Posterior vena cava (tissue), 2 donors: ENCODE measurements at regions not wholly inside any gene's neighbourhood (a gene's known extent, or its start where the extent isn't known, plus 50 kb on each side); places are given as distances from the start of the nearest gene placed in this dataset.
"Not testable (repeated sequence)": the region's sequence is repeated elsewhere in the genome, so short reads cannot be mapped to it uniquely, and the experiment has no call there.

Experiments used
- DNase-seq: peaks from one replicate; pipeline ENCODE4 v3.0.0-alpha.2; 2020; ENCODE audit warnings: low spot score
- intact Hi-C, 2 donors: fragments of 100-400 bp; cut with DNase I; formaldehyde crosslinking; loops; one replicate each; pipeline versions ENCODE4 v1.14.1 to v1.14.2; 2022 to 2023
- donor health status: DM: yes; HTN: yes; CAD: no.
- donor health status: DM: yes; HTN: yes; CAD: no.

DNA sequence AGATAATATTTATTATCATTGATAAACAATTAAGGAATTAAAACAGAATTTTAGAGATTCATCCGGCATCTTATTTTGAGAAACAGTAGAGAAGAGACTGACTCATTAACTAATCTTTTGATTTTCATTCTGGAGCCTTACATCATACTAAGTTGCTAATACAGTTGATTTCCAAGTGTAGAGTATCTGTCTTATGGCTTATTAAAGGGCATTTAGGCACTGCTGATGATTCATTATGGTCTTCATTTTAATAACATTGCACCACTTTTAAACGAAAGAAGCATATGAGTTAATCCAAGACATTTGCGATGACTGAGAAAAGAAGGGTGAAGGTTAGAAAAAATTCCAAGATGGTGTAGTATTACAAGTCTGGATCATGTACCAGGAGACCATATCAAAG lies 186.0 kb upstream of the CACNA2D1 start:
- intact Hi-C loops: no loop called here
- no peak for DNase-seq

DNA sequence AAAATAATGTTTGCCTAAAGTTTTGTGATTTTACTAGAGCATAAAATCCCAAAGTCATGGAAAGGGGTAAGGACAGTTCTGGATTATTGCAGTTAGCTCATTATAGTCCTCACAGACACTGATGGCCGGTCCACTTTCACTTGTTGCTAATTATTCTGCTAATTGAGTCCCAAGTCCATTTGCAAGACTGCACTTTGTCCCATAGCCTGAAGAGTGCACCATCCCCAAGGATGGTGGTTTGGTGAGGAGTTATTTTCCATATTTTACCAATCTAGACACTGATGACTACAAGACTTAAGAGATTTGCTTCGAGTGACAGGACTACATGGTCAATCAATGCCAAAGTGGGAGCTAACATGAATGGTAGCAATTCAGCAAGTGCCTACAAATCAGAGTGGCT lies 181.8 kb upstream of the CACNA2D1 start:
- no peak for DNase-seq
- intact Hi-C loops: no loop called here

DNA sequence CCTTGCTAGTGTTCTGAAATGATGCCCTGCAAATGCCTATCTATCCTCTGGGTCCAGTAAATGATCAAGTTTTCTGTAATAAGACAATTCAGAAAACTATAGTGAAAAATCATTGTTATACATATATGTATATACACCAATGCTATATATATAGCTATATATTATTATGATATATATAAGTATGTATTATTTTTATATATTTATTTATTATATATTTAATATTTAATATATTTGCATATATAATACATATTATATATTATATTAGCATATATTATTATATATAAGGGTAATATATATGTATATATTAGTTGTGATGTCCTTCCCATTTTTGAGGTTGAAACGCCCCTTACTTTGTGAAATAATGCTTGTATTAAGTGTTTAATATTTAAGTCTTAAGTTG lies 181.4 kb upstream of the CACNA2D1 start:
- intact Hi-C loops: no loop called here
- DNase-seq: no peak

DNA sequence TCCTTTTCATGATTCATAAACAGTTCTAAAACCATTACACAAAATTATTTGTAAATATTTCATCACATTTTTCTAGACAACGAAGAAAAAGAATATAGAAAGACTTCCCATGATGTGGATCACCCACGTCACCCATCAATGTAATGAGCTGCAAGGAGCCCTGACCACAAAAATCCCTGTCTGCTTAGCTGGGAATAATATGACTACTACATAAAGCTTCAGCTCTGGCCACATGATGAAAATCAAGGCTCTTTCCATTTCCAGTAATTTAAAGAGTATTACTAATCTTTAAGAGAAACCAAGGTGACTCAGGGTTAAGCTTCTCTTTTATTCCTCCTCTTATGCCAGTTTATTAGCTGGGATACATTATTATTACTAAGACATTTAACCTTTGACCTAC lies 180.8 kb upstream of the CACNA2D1 start:
- intact Hi-C loops: no loop called here
- DNase-seq: no peak

DNA sequence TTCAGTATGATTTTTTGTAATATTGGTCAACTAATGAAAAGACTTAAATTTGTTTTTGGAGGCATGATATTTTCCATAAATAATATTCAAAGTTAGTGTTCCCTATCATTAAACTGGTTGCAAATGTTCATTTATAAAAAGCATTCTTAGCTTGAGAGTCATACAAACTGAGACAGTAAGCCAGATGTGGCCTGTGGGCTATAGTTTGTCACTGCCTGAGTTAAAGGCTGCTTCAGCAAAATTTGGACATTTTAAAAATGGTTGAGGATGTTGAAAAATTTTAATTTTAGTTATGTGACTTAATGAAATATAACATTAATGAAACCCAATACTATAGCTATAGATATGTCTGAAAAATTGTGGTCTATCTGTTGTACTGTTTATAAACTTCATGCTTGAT lies 180.2 kb upstream of the CACNA2D1 start:
- intact Hi-C loops: no loop called here
- DNase-seq: no peak

- intact Hi-C loops: no loop called here
These were observed 173.6 kb upstream of the CACNA2D1 start for GRCh38 chr7:82617156-82617555.

GRCh38 chr7:82616059-82616728 lies 172.6 kb upstream of the CACNA2D1 start:
- intact Hi-C loops: no loop called here
- no peak for DNase-seq

More at GRCh38 chr7:82617156-82617555, 173.6 kb upstream of the CACNA2D1 start:
- DNase-seq: no peak

GRCh38 chr7:82615527-82615926 lies 171.9 kb upstream of the CACNA2D1 start:
- intact Hi-C loops: no loop called here
- no peak for DNase-seq

DNA sequence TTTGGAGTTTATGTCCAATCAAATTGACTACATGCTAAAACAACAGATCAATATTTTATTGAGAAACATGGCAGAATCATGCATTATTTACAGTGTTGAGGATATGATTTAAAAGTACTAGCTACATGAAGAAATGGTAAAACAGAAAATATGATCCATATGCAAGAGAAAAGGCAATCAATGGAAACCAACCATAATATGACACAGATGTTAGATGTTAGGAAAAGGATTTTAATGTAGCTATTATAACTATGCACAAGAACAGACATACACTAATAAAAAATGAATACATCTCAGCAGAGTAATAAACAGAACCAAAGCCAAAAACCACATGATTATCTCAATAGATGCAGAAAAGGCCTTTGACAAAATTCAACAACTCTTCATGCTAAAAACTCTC lies 166.2 kb upstream of the CACNA2D1 start:
- DNase-seq: no peak
- intact Hi-C loops: no loop called here

- DNase-seq: no peak
- intact Hi-C loops: no loop called here
These were observed 161.8 kb upstream of the CACNA2D1 start for GRCh38 chr7:82605247-82605864.

DNA sequence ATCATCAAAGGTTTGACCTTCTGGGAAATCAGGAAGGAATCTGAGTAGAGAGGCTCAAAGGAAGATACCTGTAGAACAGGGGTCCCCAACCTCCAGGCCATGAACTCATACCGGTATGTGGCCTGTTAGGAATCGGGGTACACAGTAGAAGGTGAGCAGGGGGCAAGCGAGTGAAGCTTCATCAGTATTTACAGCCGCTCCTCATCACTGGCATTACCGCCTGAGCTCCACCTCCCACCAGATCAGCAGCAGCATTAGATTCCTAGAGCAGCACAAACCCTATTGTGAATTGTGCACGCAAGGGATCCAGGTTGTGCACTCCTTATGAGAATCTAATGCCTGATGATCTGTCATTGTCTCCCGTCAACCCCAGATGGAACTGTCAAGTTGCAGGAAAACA lies 158.5 kb upstream of the CACNA2D1 start:
- intact Hi-C loops: no loop called here
- DNase-seq: no peak

DNA sequence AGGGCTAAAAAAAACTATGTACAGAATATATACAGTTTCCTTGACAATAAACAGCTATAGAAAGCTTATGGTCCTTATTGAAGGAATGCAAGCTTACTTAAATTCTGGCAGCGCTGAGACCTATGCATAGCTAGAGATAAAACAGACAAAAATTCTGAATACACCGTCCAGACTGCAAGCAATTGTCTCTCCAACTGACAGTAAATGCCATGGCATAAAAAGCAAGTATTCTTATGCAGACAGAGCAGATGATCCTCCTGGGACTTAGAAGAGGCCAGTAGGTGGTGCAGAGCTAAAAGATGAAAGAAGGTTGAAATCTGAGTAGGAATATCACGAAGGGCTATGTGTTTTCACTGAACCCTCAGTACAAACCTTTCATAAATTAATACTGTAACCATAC lies 157.0 kb upstream of the CACNA2D1 start:
- DNase-seq: no peak
- intact Hi-C loops: no loop called here

DNA sequence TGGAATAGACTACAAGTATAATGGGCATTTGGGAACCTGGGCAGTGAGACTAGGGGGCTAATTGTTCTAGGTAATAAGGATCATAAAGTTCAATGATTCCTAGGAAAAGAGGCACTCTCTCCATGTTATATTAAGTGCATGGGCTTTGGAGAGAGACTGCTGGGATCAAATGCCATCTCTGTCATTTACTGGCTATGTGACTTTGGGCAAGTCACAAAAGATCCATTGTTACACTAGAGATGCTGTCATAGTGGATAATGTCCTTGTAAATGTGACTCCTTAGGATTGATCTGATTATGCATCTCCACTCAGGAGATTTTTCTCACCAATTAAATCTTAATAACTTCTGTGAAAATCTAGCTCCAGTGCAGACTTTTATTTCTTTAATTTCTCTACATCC lies 156.3 kb upstream of the CACNA2D1 start:
- intact Hi-C loops: no loop called here
- DNase-seq: no peak

GRCh38 chr7:82598958-82599357 lies 155.4 kb upstream of the CACNA2D1 start:
- no peak for DNase-seq
- intact Hi-C loops: no loop called here

DNA sequence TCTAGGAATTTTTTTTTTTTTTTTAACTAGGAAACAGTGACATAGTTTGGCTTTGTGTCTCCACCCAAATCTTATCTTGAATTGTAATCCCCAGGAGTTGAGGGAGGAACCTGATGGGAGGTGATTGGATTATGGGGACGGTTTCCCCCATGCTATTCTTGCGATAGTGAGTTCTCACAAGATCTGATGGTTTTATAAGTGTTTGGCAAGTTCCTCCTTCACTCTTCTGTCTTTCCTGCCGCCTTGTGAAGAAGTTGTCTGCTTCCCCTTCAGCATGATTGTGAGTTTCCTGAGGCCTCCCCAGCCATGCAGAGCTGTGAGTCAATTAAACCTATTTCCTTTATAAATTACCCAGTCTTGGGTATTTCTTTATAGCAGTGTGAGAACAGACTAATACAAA lies 152.2 kb upstream of the CACNA2D1 start:
- intact Hi-C loops, DNase-seq: not testable (repeated sequence)

GRCh38 chr7:82595176-82595575 lies 151.6 kb upstream of the CACNA2D1 start:
- intact Hi-C loops: no loop called here

GRCh38 chr7:82594665-82595064 lies 151.1 kb upstream of the CACNA2D1 start:
- intact Hi-C loops: no loop called here
- no peak for DNase-seq

More at GRCh38 chr7:82595176-82595575, 151.6 kb upstream of the CACNA2D1 start:
- no peak for DNase-seq

GRCh38 chr7:82593780-82594179 lies 150.2 kb upstream of the CACNA2D1 start:
- intact Hi-C loops: no loop called here
- no peak for DNase-seq

GRCh38 chr7:82592416-82592815 lies 148.8 kb upstream of the CACNA2D1 start:
- intact Hi-C loops: no loop called here
- no peak for DNase-seq

DNA sequence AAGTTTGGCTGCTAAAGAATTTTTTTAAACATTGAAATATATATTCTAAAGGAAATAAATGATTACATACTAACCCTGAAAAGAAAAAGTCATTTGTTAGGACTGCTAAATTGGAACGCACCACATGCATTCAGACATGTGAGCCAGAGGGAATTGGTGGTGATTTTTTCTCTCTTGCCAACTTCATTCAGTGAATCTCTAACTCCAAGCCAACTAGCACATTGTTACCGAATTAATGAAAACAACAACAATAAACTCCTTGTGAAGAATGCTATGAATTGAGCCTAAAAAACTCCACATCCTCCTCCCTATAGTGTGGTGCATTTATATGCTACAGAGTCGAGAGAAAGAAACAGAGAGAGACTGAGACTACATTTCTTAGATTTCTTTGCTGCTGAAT lies 135.5 kb upstream of the CACNA2D1 start:
- DNase-seq: no peak
- intact Hi-C loops: loop anchor here in 1 of 2 donors (10.0 kb wide), 2 partner anchors 344 to 534 kb away; no protein-coding TSS in a partner anchor

DNA sequence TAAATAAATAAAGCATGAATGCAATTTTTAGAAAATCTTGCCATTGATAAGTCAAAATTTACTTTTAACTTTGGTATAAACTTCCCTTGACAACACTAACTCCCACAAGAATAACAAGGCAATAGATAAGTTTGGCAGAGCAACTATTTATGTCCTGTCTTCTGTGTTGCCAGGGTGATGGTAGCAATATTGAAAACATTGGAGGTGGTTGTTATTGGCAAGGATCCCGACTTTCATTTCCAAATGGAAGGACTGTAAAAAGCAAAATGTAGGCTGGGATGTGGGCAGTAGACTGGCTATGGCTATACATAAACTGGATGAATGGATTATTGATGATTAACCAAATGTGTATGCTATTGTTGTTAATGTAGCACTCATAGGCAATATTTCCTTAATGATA lies 134.9 kb upstream of the CACNA2D1 start:
- intact Hi-C loops: loop anchor here in 1 of 2 donors (10.0 kb wide), 2 partner anchors 344 to 534 kb away; no protein-coding TSS in a partner anchor
- no peak for DNase-seq
